IMR-90 (cell line): ENCODE measurements at regions not wholly inside any gene's neighbourhood (a gene's known extent, or its start where the extent isn't known, plus 50 kb on each side); places are given as distances from the start of the nearest gene placed in this dataset.

Experiments
- CEBPB ChIP-seq: IDR thresholded peaks from 2 replicates; pipeline ENCODE4 v1.6.1; 2012; ENCODE audit warnings: low read depth, low read length, improper control_type of control experiment
- CHD1 ChIP-seq: IDR thresholded peaks from 2 replicates; pipeline ENCODE4 v1.6.1; 2012; ENCODE audit warnings: low read depth, low read length, improper control_type of control experiment
- ELK1 ChIP-seq: fragments of 150-350 bp; IDR thresholded peaks from 2 replicates; pipeline ENCODE4 v1.6.1; 2016; ENCODE audit warnings: low read depth, mild to moderate bottlenecking, low read length, moderate library complexity, borderline replicate concordance
- FOS ChIP-seq: fragments of 150-350 bp; IDR thresholded peaks from 2 replicates; pipeline ENCODE4 v1.6.1; 2016; ENCODE audit warnings: low read depth, low read length
- MAZ ChIP-seq: IDR thresholded peaks from 2 replicates; pipeline ENCODE4 v1.6.1; 2012; ENCODE audit warnings: low read depth, mild to moderate bottlenecking, low read length, improper control_type of control experiment, moderate library complexity, borderline replicate concordance
- MXI1 ChIP-seq: IDR thresholded peaks from 2 replicates; pipeline ENCODE4 v1.6.1; 2012; ENCODE audit warnings: low read depth, mild to moderate bottlenecking, low read length, moderate library complexity, borderline replicate concordance
- NFE2L2 ChIP-seq: fragments of 150-350 bp; IDR thresholded peaks from 2 replicates; pipeline ENCODE4 v1.6.1; 2016; ENCODE audit warnings: low read depth, mild to moderate bottlenecking, low read length
- POLR2A ChIP-seq: IDR thresholded peaks from 2 replicates; pipeline ENCODE4 v1.6.1; 2012; ENCODE audit warnings: mild to moderate bottlenecking, low read depth, low read length
- RAD21 ChIP-seq: IDR thresholded peaks from 2 replicates; pipeline ENCODE4 v1.6.1; 2012; ENCODE audit warnings: low read length, improper control_type of control experiment
- RCOR1 ChIP-seq: IDR thresholded peaks from 2 replicates; pipeline ENCODE4 v1.6.1; 2012; ENCODE audit warnings: mild to moderate bottlenecking, low read length, improper control_type of control experiment; ENCODE audit not compliant: insufficient replicate concordance
- TF ChIP-seq, protein P1 (sequence below): conservative IDR thresholded peaks from 2 replicates; pipeline ENCODE4 v1.5.1; 2012; ENCODE audit warnings: mild to moderate bottlenecking, low read depth, low read length, improper control_type of control experiment

- TF ChIP-seq, protein P1, sequence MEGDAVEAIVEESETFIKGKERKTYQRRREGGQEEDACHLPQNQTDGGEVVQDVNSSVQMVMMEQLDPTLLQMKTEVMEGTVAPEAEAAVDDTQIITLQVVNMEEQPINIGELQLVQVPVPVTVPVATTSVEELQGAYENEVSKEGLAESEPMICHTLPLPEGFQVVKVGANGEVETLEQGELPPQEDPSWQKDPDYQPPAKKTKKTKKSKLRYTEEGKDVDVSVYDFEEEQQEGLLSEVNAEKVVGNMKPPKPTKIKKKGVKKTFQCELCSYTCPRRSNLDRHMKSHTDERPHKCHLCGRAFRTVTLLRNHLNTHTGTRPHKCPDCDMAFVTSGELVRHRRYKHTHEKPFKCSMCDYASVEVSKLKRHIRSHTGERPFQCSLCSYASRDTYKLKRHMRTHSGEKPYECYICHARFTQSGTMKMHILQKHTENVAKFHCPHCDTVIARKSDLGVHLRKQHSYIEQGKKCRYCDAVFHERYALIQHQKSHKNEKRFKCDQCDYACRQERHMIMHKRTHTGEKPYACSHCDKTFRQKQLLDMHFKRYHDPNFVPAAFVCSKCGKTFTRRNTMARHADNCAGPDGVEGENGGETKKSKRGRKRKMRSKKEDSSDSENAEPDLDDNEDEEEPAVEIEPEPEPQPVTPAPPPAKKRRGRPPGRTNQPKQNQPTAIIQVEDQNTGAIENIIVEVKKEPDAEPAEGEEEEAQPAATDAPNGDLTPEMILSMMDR, result no peak
- no peak for TF ChIP-seq ELK1
- TF ChIP-seq NFE2L2, result no peak
- TF ChIP-seq MXI1, result no peak
- no peak for TF ChIP-seq POLR2A
- TF ChIP-seq RAD21, result no peak
- no peak for TF ChIP-seq CEBPB
- no peak for TF ChIP-seq CHD1
- TF ChIP-seq RCOR1, result no peak
- no peak for TF ChIP-seq MAZ
- no peak for TF ChIP-seq FOS
Measured at GRCh38 chr13:70407486-70407885, 299.2 kb upstream of the KLHL1 start.
